ENCODE measurements at regions not wholly inside any gene's neighbourhood (a gene's known extent, or its start where the extent isn't known, plus 50 kb on each side); places are given as distances from the start of the nearest gene placed in this dataset.

- peak overlapping the region; percentile 55; the same call in 1 of the 2 replicates for H2BK15ac ChIP-seq (ENCODE audit: low read length)
- peak overlapping the region in 1 of 2 experiments; percentile 68; a peak in 3 of 4 replicates for H3K4me2 ChIP-seq (ENCODE audit: insufficient read depth in 1 of 2, low read depth in 2 of 2, low read length in 2 of 2)
- DNase-seq (ENCODE audit: low read depth in 1 of 2, low spot score in 2 of 2): no peak
- H4K8ac ChIP-seq (ENCODE audit: extremely low read depth, insufficient read depth, low read length): no peak overlapping the region
- TF ChIP-seq SP4 (IDR thresholded peaks at IDR 0.05; ENCODE audit: low read length) (no peak), ATF2 (IDR thresholded peaks at IDR 0.05; ENCODE audit: low read length) (no peak), NRF1 (IDR thresholded peaks at IDR 0.05; ENCODE audit: low read depth, low read length) (no peak), TEAD4 (IDR thresholded peaks at IDR 0.05; ENCODE audit: low read depth, low read length) (peak; percentile 58; the same call in 1 of the 2 replicates), HDAC6 (IDR thresholded peaks at IDR 0.05; ENCODE audit: low read depth, low read length) (no peak), KDM4A (IDR thresholded peaks at IDR 0.05; ENCODE audit: low read depth, low read length, severe bottlenecking) (no peak), SIN3A (conservative IDR thresholded peaks at IDR 0.05 in 1 of 2, IDR thresholded peaks at IDR 0.05 in 1 of 2; ENCODE audit: low read depth in 1 of 2, low read length in 2 of 2) (no peak)
- no peak overlapping the region for H3K4ac ChIP-seq (replicated peaks; ENCODE audit: insufficient read length, low read depth, low read length)
- ChIA-PET POLR2A (ENCODE audit: partially characterized antibody) (no interaction called here), CTCF (ENCODE audit: partially characterized antibody) (interaction anchor here (1.1 to 3.0 kb wide), 3 partner anchors 17 to 201 kb away, joined by 3 to 11 read pairs (median 5); no protein-coding TSS in a partner anchor)
- no peak overlapping the region for H3K56ac ChIP-seq (replicated peaks; ENCODE audit: insufficient read length, low read depth, low read length)
- H3K27me3 ChIP-seq (replicated peaks in 1 of 4; ENCODE audit: control insufficient read depth in 3 of 4, extremely low read depth in 1 of 4, insufficient read depth in 3 of 4, low read length in 3 of 4): peaks cover 0 to 1% (median 0%) of the 10 kb centered on the region in 4 experiments; a peak in 1 of 7 replicates
- peak overlapping the region; percentile 78; the same call in 1 of the 2 replicates for H2AK5ac ChIP-seq (ENCODE audit: low read depth, low read length)
- peak overlapping the region; percentile 28 for H4K91ac ChIP-seq (replicated peaks; ENCODE audit: insufficient read length, low read length)
- no peaks in the 10 kb centered on the region for H3K79me2 ChIP-seq (ENCODE audit: control insufficient read depth in 1 of 2, insufficient read depth in 2 of 2, low read length in 2 of 2)
- H3K36me3 ChIP-seq (ENCODE audit: control insufficient read depth in 2 of 4, insufficient read depth in 4 of 4, low read length in 3 of 4): no peaks in the 10 kb centered on the region
- no peaks in the 10 kb centered on the region for H3K9me3 ChIP-seq (ENCODE audit: insufficient read depth in 2 of 2, low read depth in 1 of 2, low read length in 1 of 2)
- peak overlapping the region; percentile 72; the same call in 1 of the 2 replicates for H2BK5ac ChIP-seq (ENCODE audit: low read depth, low read length)
- FAIRE-seq: peak; percentile 7
- H2AFZ ChIP-seq (ENCODE audit: low read length): no peak overlapping the region
- H3K14ac ChIP-seq (ENCODE audit: insufficient read length): no peak overlapping the region
- H2BK12ac ChIP-seq (ENCODE audit: low read depth, low read length): no peak overlapping the region
- no peak overlapping the region for H3K23ac ChIP-seq (ENCODE audit: insufficient read length)
- H3K79me1 ChIP-seq (ENCODE audit: low read depth, low read length): no peaks in the 10 kb centered on the region
- no peak overlapping the region for H2BK120ac ChIP-seq (replicated peaks; ENCODE audit: low read depth, low read length)
- 94% methylated on average over 1 of the region's 1 CpG; no CpG with 5 or more reads in 1 of the 2 experiments for WGBS, 2 experiments (ENCODE audit: extremely low coverage in 1 of 2, insufficient coverage in 1 of 2, insufficient read length in 1 of 2, insufficient replicate concordance in 2 of 2, low coverage in 1 of 2, low lambda C conversion rate in 2 of 2, missing lambda C conversion rate in 1 of 2)
- H3K4me1 ChIP-seq (replicated peaks in 1 of 4; ENCODE audit: control insufficient read depth in 3 of 4, insufficient read depth in 4 of 4, low read length in 3 of 4): peaks cover 0 to 13% (median 4%) of the 10 kb centered on the region in 4 experiments; a peak in 5 of 7 replicates
- no peak overlapping the region for H3K4me3 ChIP-seq (ENCODE audit: extremely low read depth in 1 of 4, insufficient read depth in 2 of 4, low read depth in 3 of 4, low read length in 4 of 4)
- H4K5ac ChIP-seq (ENCODE audit: insufficient read length, low read depth, low read length): peak overlapping the region; percentile 23
- H2BK20ac ChIP-seq (ENCODE audit: low read length): peak overlapping the region; percentile 28; the same call in 1 of the 2 replicates
- H3K27ac ChIP-seq (ENCODE audit: low read depth, low read length): no peak overlapping the region
- peaks cover 3% of the 10 kb centered on the region; the same call in 1 of the 2 replicates for H3K23me2 ChIP-seq (ENCODE audit: low read depth, low read length)
- H4K20me1 ChIP-seq (replicated peaks in 1 of 2; ENCODE audit: control insufficient read depth in 1 of 2, insufficient read depth in 2 of 2, low read length in 2 of 2): no peaks in the 10 kb centered on the region
- H3K18ac ChIP-seq (ENCODE audit: extremely low read depth, low read length): peak overlapping the region; percentile 71; the same call in 1 of the 2 replicates
- no peak overlapping the region for H3K9ac ChIP-seq (replicated peaks in 1 of 4; ENCODE audit: extremely low read depth in 1 of 4, low read depth in 3 of 4, low read length in 3 of 4)
Measured at GRCh38 chr2:16235747-16236146, 295.4 kb downstream of the MYCN start.

Measured in H1 (cell line).